Thyroid gland (tissue), 4 donors: ENCODE measurements at regions not wholly inside any gene's neighbourhood (a gene's known extent, or its start where the extent isn't known, plus 50 kb on each side); places are given as distances from the start of the nearest gene placed in this dataset.

Experiments used
- DNase-seq, 2 donors: peaks; one replicate each; pipeline ENCODE4 v3.0.0-alpha.2; 2019
- H3K27ac ChIP-seq, 3 donors: fragments of 200-600 bp; sonication (generic); 1 replicate in 2 of 3; 2 replicates in 1 of 3; pipeline ENCODE4 v1.5.1; 2016 to 2019; ENCODE audit warnings: mild to moderate bottlenecking in 1 of 3, moderate library complexity in 1 of 3
- H3K27me3 ChIP-seq: fragments of 200-600 bp; sonication (generic); one replicate; pipeline ENCODE4 v1.5.1; 2019
- H3K36me3 ChIP-seq, 2 donors: fragments of 200-600 bp; sonication (generic); one replicate each; pipeline ENCODE4 v1.5.1; 2016 to 2019
- H3K4me1 ChIP-seq, 2 donors: fragments of 200-600 bp; sonication (generic); one replicate each; pipeline ENCODE4 v1.5.1; 2017 to 2019
- H3K4me3 ChIP-seq, 3 donors: fragments of 200-600 bp; sonication (generic); replicated peaks in 1 of 3; 1 replicate in 2 of 3; 2 replicates in 1 of 3; pipeline ENCODE4 v1.5.1; 2016; ENCODE audit warnings: mild to moderate bottlenecking in 1 of 3
- H3K9me3 ChIP-seq: fragments of 200-600 bp; sonication (generic); one replicate; pipeline ENCODE4 v1.5.1; 2017
- POLR2A ChIP-seq, 2 donors: fragments of 450-650 bp; IDR thresholded peaks; one replicate each; pipeline ENCODE4 v1.6.1; 2017; ENCODE audit warnings: antibody characterized with exemption in 2 of 2, mild to moderate bottlenecking in 2 of 2, moderate library complexity in 1 of 2
- WGBS, 2 donors: methylation state at CpG; one replicate each; pipeline ENCODE4 v1.1.5; 2017; 5-methylcytosine and 5-hydroxymethylcytosine counted together
- intact Hi-C: fragments of 100-400 bp; cut with DNase I; formaldehyde crosslinking; loops from one replicate; pipeline ENCODE4 v1.15.1; 2023
- TF ChIP-seq, protein P1 (sequence below), 6 experiments: fragments of 200-600 bp in 3 of 6; fragments of 450-650 bp in 3 of 6; sonication (generic) in 3 of 6; IDR thresholded peaks; one replicate each; pipeline ENCODE4 v1.5.1; 2016 to 2019; ENCODE audit warnings: antibody characterized with exemption in 6 of 6, mild to moderate bottlenecking in 2 of 6, inconsistent platforms in 1 of 6, moderate library complexity in 1 of 6

DNA sequence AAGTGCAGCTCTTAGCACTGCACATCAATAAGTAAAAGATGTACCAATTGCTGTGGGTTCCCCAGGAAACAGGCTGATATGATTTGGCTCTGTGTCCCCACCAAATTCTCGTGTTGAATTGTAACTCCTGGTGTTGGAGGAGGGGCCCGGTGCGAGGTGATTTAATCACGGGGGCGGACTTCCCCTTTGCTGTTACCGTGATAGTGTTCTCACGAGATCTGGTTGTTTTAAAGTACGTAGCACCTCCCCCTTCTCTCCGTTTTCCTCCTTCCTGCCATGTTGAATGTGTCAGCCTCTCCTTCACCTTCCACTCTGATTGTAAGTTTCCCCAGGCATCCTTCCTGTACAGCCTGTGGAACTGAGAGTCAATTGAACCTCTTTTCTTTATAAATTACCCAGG, 93.2 kb upstream of the ACTBL2 start:
- Histone ChIP-seq H3K36me3 (no peaks in the 10 kb centered on the region), H3K4me1 (no peaks in the 10 kb centered on the region), H3K9me3 (no peaks in the 10 kb centered on the region), H3K27ac (no peak overlapping the region), H3K4me3 (no peak overlapping the region), H3K27me3 (no peaks in the 10 kb centered on the region)
- no peak for DNase-seq
- whole genome bisulfite sequencing, 2 donors, result 85 to 87% methylated on average over 9 of the region's 9 CpGs
- TF ChIP-seq, protein P1, sequence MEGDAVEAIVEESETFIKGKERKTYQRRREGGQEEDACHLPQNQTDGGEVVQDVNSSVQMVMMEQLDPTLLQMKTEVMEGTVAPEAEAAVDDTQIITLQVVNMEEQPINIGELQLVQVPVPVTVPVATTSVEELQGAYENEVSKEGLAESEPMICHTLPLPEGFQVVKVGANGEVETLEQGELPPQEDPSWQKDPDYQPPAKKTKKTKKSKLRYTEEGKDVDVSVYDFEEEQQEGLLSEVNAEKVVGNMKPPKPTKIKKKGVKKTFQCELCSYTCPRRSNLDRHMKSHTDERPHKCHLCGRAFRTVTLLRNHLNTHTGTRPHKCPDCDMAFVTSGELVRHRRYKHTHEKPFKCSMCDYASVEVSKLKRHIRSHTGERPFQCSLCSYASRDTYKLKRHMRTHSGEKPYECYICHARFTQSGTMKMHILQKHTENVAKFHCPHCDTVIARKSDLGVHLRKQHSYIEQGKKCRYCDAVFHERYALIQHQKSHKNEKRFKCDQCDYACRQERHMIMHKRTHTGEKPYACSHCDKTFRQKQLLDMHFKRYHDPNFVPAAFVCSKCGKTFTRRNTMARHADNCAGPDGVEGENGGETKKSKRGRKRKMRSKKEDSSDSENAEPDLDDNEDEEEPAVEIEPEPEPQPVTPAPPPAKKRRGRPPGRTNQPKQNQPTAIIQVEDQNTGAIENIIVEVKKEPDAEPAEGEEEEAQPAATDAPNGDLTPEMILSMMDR (IDR thresholded peaks at IDR 0.05), result no peak
- TF ChIP-seq POLR2A (IDR thresholded peaks at IDR 0.05), result no peak
- intact Hi-C loops, result no loop called here

DNA sequence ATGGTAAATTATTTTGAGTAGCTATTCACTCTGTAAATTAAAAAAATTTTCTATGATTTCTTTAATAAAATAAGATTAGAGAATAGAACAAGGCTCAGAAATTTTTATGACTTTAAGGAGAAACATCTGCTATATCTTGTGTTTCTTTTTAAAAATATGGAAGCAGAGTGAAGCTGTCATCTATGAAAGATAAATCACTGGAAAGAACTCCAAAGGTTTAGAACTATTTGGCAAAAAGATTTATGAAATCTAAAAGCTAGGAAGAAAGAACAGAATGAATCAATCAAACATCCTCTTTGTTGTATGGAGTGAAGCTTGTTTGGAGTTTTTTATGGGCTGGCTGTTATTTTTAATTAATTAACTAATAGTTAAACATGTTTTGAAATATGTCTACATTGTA, 89.8 kb upstream of the ACTBL2 start:
- no peaks in the 10 kb centered on the region for H3K36me3 ChIP-seq
- no peaks in the 10 kb centered on the region for H3K4me1 ChIP-seq
- no peak for DNase-seq
- no peak for TF ChIP-seq POLR2A (IDR thresholded peaks at IDR 0.05)
- TF ChIP-seq, protein P1 (IDR thresholded peaks at IDR 0.05), result no peak
- intact Hi-C loops, result no loop called here
- no peaks in the 10 kb centered on the region for H3K9me3 ChIP-seq
- H3K4me3 ChIP-seq, result no peak overlapping the region
- no peaks in the 10 kb centered on the region for H3K27me3 ChIP-seq
- H3K27ac ChIP-seq, result no peak overlapping the region

- H3K27ac ChIP-seq, result no peak overlapping the region
- no peak for TF ChIP-seq POLR2A (IDR thresholded peaks at IDR 0.05)
- TF ChIP-seq, protein P1 (IDR thresholded peaks at IDR 0.05), result no peak
- H3K9me3 ChIP-seq, result no peaks in the 10 kb centered on the region
- H3K4me3 ChIP-seq, result no peak overlapping the region
- DNase-seq, result no peak
- H3K27me3 ChIP-seq, result no peaks in the 10 kb centered on the region
- intact Hi-C loops, result no loop called here
- 0 to 38% methylated on average over 1 of the region's 1 CpG for WGBS, 2 donors
- no peaks in the 10 kb centered on the region for H3K4me1 ChIP-seq
- no peaks in the 10 kb centered on the region for H3K36me3 ChIP-seq
These were observed 87.0 kb upstream of the ACTBL2 start for GRCh38 chr5:57569601-57570000.

DNA sequence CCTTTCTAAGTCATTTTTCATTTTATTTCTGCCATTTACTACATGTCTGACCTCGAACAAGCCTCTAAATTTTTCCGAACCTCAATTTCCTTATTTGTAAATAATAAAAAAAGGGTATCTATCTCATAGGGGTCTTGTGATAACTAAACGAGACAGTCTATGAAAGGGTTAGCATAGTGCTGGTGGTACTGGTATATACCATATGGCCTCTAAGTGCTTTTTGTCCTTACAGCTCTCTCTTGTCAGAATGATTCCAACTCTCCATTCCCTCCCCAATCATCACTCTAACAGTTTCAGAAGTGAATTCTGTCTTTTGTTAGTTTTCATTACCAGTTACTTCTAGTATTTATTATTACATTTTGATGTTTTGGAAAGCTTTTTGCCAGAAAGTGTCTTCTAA, 85.5 kb upstream of the ACTBL2 start:
- no peaks in the 10 kb centered on the region for H3K36me3 ChIP-seq
- H3K4me1 ChIP-seq, result no peaks in the 10 kb centered on the region
- 91 to 95% methylated on average over 3 of the region's 3 CpGs for WGBS, 2 donors
- TF ChIP-seq POLR2A (IDR thresholded peaks at IDR 0.05), result no peak
- TF ChIP-seq, protein P1 (IDR thresholded peaks at IDR 0.05), result no peak
- no peaks in the 10 kb centered on the region for H3K9me3 ChIP-seq
- DNase-seq, result no peak
- H3K27ac ChIP-seq, result no peak overlapping the region
- H3K4me3 ChIP-seq, result no peak overlapping the region
- H3K27me3 ChIP-seq, result no peaks in the 10 kb centered on the region
- intact Hi-C loops, result no loop called here

DNA sequence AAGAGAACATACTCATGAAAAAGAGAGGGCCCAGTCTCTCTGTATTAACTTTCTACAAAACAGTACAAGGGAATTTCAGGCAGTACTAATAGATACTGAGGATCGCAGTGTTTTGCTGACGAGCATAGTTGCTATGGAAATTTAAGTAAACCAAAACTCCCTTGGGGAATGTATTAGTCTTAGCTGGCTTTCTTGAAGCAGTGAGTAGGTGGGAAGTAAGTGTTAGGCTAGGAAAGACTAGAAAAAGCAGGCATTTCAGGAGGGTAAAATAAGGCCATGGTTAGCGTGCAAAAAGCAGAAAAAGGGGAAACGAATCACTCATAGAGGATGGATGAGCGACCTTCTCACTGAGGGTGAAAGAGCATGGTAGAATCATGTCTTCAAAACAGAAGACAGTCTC, 84.3 kb upstream of the ACTBL2 start:
- no peaks in the 10 kb centered on the region for H3K4me1 ChIP-seq
- intact Hi-C loops, result no loop called here
- TF ChIP-seq, protein P1 (IDR thresholded peaks at IDR 0.05), result no peak
- no peak for TF ChIP-seq POLR2A (IDR thresholded peaks at IDR 0.05)
- no peak overlapping the region for H3K4me3 ChIP-seq
- no peaks in the 10 kb centered on the region for H3K9me3 ChIP-seq
- no peaks in the 10 kb centered on the region for H3K36me3 ChIP-seq
- no peak overlapping the region for H3K27ac ChIP-seq
- no peak for DNase-seq
- WGBS, 2 donors, result 71 to 74% methylated on average over 5 of the region's 5 CpGs
- H3K27me3 ChIP-seq, result no peaks in the 10 kb centered on the region
